H9 (cell line): ENCODE measurements at regions not wholly inside any gene's neighbourhood (a gene's known extent, or its start where the extent isn't known, plus 50 kb on each side); places are given as distances from the start of the nearest gene placed in this dataset.

Experiments
- DNase-seq: peaks from one replicate; pipeline ENCODE4 v3.0.0-alpha.2; 2017
- H2AFZ ChIP-seq: one replicate; pipeline ENCODE4 v1.6.1; 2013; ENCODE audit warnings: mild to moderate bottlenecking, low read length, control low read depth, moderate library complexity
- H2AK5ac ChIP-seq: 2 replicates; pipeline ENCODE4 v1.6.1; 2013; ENCODE audit warnings: low read length, control low read depth, mixed read lengths; ENCODE audit not compliant: insufficient read length
- H2BK120ac ChIP-seq: one replicate; pipeline ENCODE4 v1.6.1; 2013; ENCODE audit warnings: low read depth, mild to moderate bottlenecking, low read length, control low read depth, inconsistent platforms; ENCODE audit not compliant: poor library complexity, severe bottlenecking
- H2BK12ac ChIP-seq: 2 replicates; pipeline ENCODE4 v1.6.1; 2013; ENCODE audit warnings: low read length, control low read depth, mixed read lengths, low read depth; ENCODE audit not compliant: insufficient read length
- H2BK15ac ChIP-seq: 2 replicates; pipeline ENCODE4 v1.6.1; 2013; ENCODE audit warnings: low read depth, low read length, control low read depth
- H2BK20ac ChIP-seq: one replicate; pipeline ENCODE4 v1.6.1; 2013; ENCODE audit warnings: low read depth, mild to moderate bottlenecking, low read length, control low read depth, inconsistent platforms; ENCODE audit not compliant: poor library complexity, severe bottlenecking
- H2BK5ac ChIP-seq: 2 replicates; pipeline ENCODE4 v1.6.1; 2013; ENCODE audit warnings: low read length, control low read depth, mixed read lengths; ENCODE audit not compliant: insufficient read length
- H3K14ac ChIP-seq: 2 replicates; pipeline ENCODE4 v1.6.1; 2013; ENCODE audit warnings: low read length, control low read depth; ENCODE audit not compliant: insufficient read depth
- H3K18ac ChIP-seq: 2 replicates; pipeline ENCODE4 v1.6.1; 2013; ENCODE audit warnings: low read depth, mild to moderate bottlenecking, mixed read lengths, low read length, control low read depth; ENCODE audit not compliant: insufficient read length
- H3K23ac ChIP-seq: 2 replicates; pipeline ENCODE4 v1.6.1; 2013; ENCODE audit warnings: low read length, control low read depth, mixed read lengths, low read depth; ENCODE audit not compliant: insufficient read length
- H3K23me2 ChIP-seq: 2 replicates; pipeline ENCODE4 v1.6.1; 2013; ENCODE audit warnings: low read depth, mild to moderate bottlenecking, mixed read lengths, low read length, control low read depth; ENCODE audit not compliant: insufficient read length, poor library complexity, severe bottlenecking
- H3K27ac ChIP-seq: 2 replicates; pipeline ENCODE4 v1.5.1; 2013; ENCODE audit warnings: low read length, control low read depth, mixed read lengths, low read depth; ENCODE audit not compliant: insufficient read length
- H3K27me3 ChIP-seq: 2 replicates; pipeline ENCODE4 v1.6.1; 2013; ENCODE audit warnings: low read length, control low read depth, inconsistent platforms; ENCODE audit not compliant: insufficient read depth
- H3K4ac ChIP-seq: 2 replicates; pipeline ENCODE4 v1.6.1; 2013; ENCODE audit warnings: low read depth, mild to moderate bottlenecking, control low read depth, inconsistent platforms, low read length, moderate library complexity
- H3K4me1 ChIP-seq: 2 replicates; pipeline ENCODE4 v1.6.1; 2013; ENCODE audit warnings: low read length, control low read depth, inconsistent platforms; ENCODE audit not compliant: insufficient read depth
- H3K4me2 ChIP-seq: 2 replicates; pipeline ENCODE4 v1.6.1; 2013; ENCODE audit warnings: low read length, control low read depth, mixed read lengths; ENCODE audit not compliant: insufficient read length, insufficient read depth
- H3K56ac ChIP-seq: 2 replicates; pipeline ENCODE4 v1.6.1; 2013; ENCODE audit warnings: low read depth, mild to moderate bottlenecking, mixed read lengths, low read length, control low read depth; ENCODE audit not compliant: insufficient read length
- H3K79me1 ChIP-seq: 2 replicates; pipeline ENCODE4 v1.6.1; 2013; ENCODE audit warnings: low read depth, mild to moderate bottlenecking, moderate library complexity, low read length, control low read depth, inconsistent platforms; ENCODE audit not compliant: insufficient read depth, poor library complexity, severe bottlenecking
- H3K79me2 ChIP-seq: 2 replicates; pipeline ENCODE4 v1.6.1; 2013; ENCODE audit warnings: low read length, control low read depth, inconsistent platforms; ENCODE audit not compliant: insufficient read depth
- H3K9ac ChIP-seq: 2 replicates; pipeline ENCODE4 v1.6.1; 2013; ENCODE audit warnings: low read length, control low read depth, mixed read lengths; ENCODE audit not compliant: insufficient read length; ENCODE audit errors: extremely low read depth
- H3K9me3 ChIP-seq: one replicate; pipeline ENCODE4 v1.6.1; 2013; ENCODE audit warnings: low read depth, low read length, inconsistent platforms; ENCODE audit not compliant: control insufficient read depth
- H3T11ph ChIP-seq: one replicate; pipeline ENCODE4 v1.6.1; 2013; ENCODE audit warnings: mild to moderate bottlenecking, low read length, control low read depth, inconsistent platforms
- H4K20me1 ChIP-seq: one replicate; pipeline ENCODE4 v1.6.1; 2013; ENCODE audit not compliant: control insufficient read depth, insufficient read length, insufficient read depth
- H4K5ac ChIP-seq: 2 replicates; pipeline ENCODE4 v1.6.1; 2013; ENCODE audit warnings: low read depth, mild to moderate bottlenecking, mixed read lengths, low read length, control low read depth; ENCODE audit not compliant: insufficient read length
- H4K8ac ChIP-seq: replicated peaks from 2 replicates; pipeline ENCODE4 v1.6.1; 2013; ENCODE audit warnings: low read length, control low read depth, mixed read lengths, low read depth; ENCODE audit not compliant: insufficient read length
- H4K91ac ChIP-seq: 2 replicates; pipeline ENCODE4 v1.6.1; 2013; ENCODE audit warnings: low read depth, mild to moderate bottlenecking, moderate library complexity, mixed read lengths, low read length, control low read depth; ENCODE audit not compliant: insufficient read length
- H3K27ac Mint-ChIP-seq, 3 experiments: 2 replicates in 2 of 3; 3 replicates in 1 of 3; pipeline ENCODE4 v1.8.0; 2020 to 2021; ENCODE audit warnings: mixed read lengths in 3 of 3, mild to moderate bottlenecking in 1 of 3, moderate library complexity in 1 of 3
- H3K27me3 Mint-ChIP-seq: 2 replicates; pipeline ENCODE4 v1.8.0; 2021; ENCODE audit warnings: low read depth, mild to moderate bottlenecking, moderate library complexity, mixed read lengths
- H3K36me3 Mint-ChIP-seq, 3 experiments: 2 replicates in 2 of 3; 3 replicates in 1 of 3; pipeline ENCODE4 v1.8.0; 2020 to 2021; ENCODE audit warnings: low read depth in 3 of 3, mixed read lengths in 3 of 3; ENCODE audit not compliant: insufficient read depth in 1 of 3
- H3K4me1 Mint-ChIP-seq, 2 experiments: 2 replicates each; pipeline ENCODE4 v1.8.0; 2020; ENCODE audit warnings: mixed read lengths in 2 of 2
- H3K4me3 Mint-ChIP-seq, 2 experiments: 2 replicates in 1 of 2; 3 replicates in 1 of 2; pipeline ENCODE4 v1.8.0; 2020 to 2021; ENCODE audit warnings: mild to moderate bottlenecking in 2 of 2, mixed read lengths in 2 of 2, moderate library complexity in 1 of 2
- H3K9me3 Mint-ChIP-seq, 2 experiments: 2 replicates in 1 of 2; 3 replicates in 1 of 2; pipeline ENCODE4 v1.8.0; 2020; ENCODE audit warnings: mild to moderate bottlenecking in 2 of 2, mixed read lengths in 2 of 2, moderate library complexity in 1 of 2
- WGBS: extraction: QIAGEN DNeasy Blood & Tissue Kit; methylation state at CpG from one replicate; pipeline ENCODE4 v1.1.7; 2013; ENCODE audit warnings: missing lambda C conversion rate, low lambda C conversion rate, mixed read lengths; ENCODE audit not compliant: insufficient read length; ENCODE audit errors: extremely low coverage; 5-methylcytosine and 5-hydroxymethylcytosine counted together
- TF ChIP-seq, protein P1 (sequence below): fragments of 200-600 bp; sonication (generic); conservative IDR thresholded peaks from 3 replicates; pipeline ENCODE4 v1.8.0; 2021; ENCODE audit warnings: antibody characterized with exemption, mild to moderate bottlenecking

DNA sequence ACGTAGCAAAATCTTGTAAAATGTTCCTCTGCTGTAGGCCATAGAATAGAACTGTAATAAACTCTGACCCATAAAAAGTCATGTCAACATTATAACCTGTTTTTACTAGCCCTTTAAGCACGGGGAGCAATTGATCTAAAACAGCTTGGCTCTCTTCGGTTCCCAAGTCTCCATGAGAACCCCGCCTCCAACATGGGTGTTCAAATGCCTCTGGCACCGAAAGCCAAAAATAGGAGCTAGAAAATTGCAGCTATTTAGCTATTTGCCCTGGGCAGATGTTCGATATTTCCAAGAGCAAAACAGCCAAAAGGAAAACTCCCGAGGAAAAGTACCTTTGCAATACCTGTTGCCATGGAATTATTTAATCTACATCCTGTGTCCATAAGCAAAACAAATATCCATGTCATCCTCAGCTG lies 563.1 kb downstream of the EFNB2 start:
- H3K27me3 Mint-ChIP-seq = no peaks in the 10 kb centered on the region
- H3K79me2 ChIP-seq = no peaks in the 10 kb centered on the region
- H2BK120ac ChIP-seq = no peak overlapping the region
- no peak overlapping the region for H2BK12ac ChIP-seq
- H3K36me3 Mint-ChIP-seq = no peaks in the 10 kb centered on the region; a peak in 1 of 7 replicates
- H3K23me2 ChIP-seq = no peaks in the 10 kb centered on the region
- no peak overlapping the region for H4K91ac ChIP-seq
- no peak overlapping the region for H3K23ac ChIP-seq
- TF ChIP-seq, protein P1, sequence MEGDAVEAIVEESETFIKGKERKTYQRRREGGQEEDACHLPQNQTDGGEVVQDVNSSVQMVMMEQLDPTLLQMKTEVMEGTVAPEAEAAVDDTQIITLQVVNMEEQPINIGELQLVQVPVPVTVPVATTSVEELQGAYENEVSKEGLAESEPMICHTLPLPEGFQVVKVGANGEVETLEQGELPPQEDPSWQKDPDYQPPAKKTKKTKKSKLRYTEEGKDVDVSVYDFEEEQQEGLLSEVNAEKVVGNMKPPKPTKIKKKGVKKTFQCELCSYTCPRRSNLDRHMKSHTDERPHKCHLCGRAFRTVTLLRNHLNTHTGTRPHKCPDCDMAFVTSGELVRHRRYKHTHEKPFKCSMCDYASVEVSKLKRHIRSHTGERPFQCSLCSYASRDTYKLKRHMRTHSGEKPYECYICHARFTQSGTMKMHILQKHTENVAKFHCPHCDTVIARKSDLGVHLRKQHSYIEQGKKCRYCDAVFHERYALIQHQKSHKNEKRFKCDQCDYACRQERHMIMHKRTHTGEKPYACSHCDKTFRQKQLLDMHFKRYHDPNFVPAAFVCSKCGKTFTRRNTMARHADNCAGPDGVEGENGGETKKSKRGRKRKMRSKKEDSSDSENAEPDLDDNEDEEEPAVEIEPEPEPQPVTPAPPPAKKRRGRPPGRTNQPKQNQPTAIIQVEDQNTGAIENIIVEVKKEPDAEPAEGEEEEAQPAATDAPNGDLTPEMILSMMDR = no peak
- H3K9ac ChIP-seq = no peak overlapping the region
- H3K79me1 ChIP-seq = no peaks in the 10 kb centered on the region
- no peak overlapping the region for H3K27ac ChIP-seq
- H3K27ac Mint-ChIP-seq = no peak overlapping the region
- no peak overlapping the region for H2AFZ ChIP-seq
- H2BK20ac ChIP-seq = no peak overlapping the region
- H3K14ac ChIP-seq = no peak overlapping the region
- no peak overlapping the region for H2AK5ac ChIP-seq
- H3K4me1 Mint-ChIP-seq = peaks cover 12 to 21% of the 10 kb centered on the region in 2 experiments
- no peak overlapping the region for H4K8ac ChIP-seq
- no peaks in the 10 kb centered on the region for H3K27me3 ChIP-seq
- no peak overlapping the region for H3K18ac ChIP-seq
- H3K56ac ChIP-seq = no peak overlapping the region
- H3K9me3 Mint-ChIP-seq = no peaks in the 10 kb centered on the region; a peak in 2 of 5 replicates
- no peak overlapping the region for H2BK5ac ChIP-seq
- no peaks in the 10 kb centered on the region for H4K20me1 ChIP-seq
- DNase-seq = no peak
- WGBS = no CpG with 5 or more reads among the region's 7 CpGs
- H3K4me1 ChIP-seq = no peaks in the 10 kb centered on the region
- no peak overlapping the region for H3T11ph ChIP-seq
- no peaks in the 10 kb centered on the region for H3K9me3 ChIP-seq
- no peak overlapping the region for H2BK15ac ChIP-seq
- H3K4me2 ChIP-seq = no peak overlapping the region
- H3K4me3 Mint-ChIP-seq = no peak overlapping the region
- H3K4ac ChIP-seq = no peak overlapping the region
- no peak overlapping the region for H4K5ac ChIP-seq
